GM21619 (cell line): ENCODE measurements at regions not wholly inside any gene's neighbourhood (a gene's known extent, or its start where the extent isn't known, plus 50 kb on each side); places are given as distances from the start of the nearest gene placed in this dataset.

Experiments used
- ATAC-seq: cut with Tn5 transposase; IDR thresholded peaks from one replicate; pipeline ENCODE4 v1.9.1; 2021; ENCODE audit not compliant: unreplicated experiment

DNA sequence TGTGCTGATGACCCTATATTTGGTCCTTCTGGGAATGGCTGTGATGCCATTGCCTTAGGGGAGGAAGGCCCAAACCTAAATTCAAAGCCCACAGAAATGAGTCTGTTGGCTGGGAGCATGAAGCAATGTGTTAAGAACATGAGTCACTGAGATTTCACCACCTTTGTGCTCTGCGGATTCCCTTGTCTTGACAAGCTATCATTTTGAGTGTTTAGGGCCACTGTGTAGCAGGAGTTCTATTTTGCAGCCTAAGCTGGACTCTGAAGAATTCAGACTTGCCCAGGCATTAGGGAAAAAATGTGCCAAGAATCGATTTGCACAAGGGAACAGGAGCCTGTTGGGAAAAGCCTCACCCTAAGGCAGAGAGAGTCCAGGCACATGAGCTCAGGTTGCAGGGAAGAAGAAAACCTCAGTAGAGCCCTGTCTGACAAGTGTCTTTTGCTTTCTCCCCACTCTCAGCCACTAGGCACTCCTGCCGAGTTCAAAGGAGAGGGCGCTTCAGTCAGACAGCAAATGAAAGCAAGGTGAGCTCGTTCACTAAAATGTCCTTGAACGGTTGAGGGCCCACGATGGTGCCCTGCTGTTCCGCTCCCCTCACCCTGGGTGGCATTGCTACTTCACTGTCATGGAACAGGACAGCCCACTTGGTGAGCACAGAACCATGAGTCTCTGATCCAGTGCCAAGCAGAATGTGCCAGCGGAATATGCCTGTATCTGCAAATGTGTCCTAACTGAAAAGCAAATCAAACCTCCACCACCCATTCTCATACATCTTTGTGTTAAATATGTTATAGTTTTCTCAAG lies 93.6 kb downstream of the PRLHR start:
- no peak for ATAC-seq

DNA sequence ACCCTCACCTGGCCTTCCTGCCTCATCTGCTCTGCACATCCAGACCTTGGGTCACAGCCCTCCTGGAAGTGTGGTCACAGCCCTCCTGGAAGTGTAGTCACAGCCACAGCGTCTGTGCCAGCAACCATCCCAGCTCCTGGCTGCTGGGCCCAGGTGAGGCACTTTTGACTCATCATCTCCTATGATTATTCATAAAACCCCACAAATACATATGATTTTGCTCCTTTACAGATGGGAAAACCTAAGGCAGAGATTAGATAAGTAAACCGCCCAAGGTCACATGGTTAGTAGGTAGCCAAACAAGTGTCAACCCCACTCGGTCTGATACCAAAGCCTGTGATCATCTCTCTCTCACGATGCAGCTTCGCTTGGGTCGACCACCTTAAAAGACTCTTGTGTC lies 94.3 kb downstream of the PRLHR start:
- ATAC-seq, result no peak

DNA sequence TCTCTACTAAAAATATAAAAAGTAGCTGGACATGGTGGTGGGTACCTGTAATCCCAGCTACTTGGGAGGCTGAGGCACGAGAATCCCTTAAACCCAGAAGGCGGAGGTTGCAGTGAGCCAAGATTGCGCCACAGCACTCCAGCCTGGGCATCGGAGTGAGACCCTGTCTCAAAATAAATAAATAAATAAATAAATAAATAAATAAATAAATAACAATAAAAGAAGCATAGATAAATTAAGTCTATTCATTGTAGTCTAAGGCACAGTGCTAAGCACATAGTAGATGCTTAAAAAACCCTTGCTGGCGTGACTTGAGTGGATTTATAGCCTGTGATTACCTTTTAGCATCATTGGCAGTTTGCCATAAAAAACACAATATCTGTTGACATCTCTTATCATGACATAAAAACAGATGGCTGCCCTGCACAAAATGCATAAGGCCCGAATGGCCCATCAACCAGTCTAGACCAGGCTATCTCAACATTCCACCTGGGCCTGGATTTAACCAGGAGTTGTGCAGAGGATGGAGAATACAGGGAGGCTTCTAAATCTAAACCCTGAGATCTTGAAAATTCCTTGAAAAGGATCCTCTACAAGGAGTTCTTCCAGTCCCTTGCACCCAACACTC lies 94.9 kb downstream of the PRLHR start:
- ATAC-seq, result no peak

DNA sequence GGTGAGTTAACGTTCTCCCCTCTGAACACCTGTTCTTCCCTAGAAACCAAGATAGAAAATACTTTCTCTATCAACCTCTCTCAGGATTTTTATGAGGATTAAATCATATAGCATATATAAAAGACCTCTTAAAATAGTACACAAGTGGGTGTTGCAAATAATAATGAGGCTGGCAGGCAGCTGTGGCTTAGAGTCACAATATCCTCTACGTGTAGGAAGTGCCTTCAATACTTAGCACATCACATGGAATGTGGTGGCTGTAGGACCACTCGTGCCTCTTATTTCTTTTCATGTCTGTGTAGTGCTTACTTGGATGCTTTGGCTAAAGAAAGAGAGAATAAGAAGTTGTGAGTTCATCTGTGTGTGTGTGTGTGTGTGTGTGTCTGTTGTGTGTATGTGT lies 96.3 kb downstream of the PRLHR start:
- no peak for ATAC-seq

DNA sequence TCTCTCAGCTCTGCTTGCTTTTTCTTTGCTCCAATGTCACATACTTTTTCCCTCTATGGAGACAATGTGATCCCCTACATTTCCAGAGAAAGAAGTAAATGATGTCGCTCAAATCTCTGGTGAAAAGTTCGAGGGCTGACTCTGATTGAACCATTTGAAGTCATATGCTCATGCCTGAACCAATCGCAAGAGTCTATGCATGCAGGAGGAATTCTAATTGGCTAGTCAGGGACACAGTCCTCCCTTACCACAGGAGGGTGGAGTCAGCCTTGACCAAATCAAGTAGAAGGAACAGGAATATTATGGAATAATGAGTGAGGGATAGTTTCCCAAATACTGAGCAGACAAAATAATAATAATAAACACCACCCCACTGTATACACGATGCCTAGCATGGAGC lies 96.8 kb downstream of the PRLHR start:
- no peak for ATAC-seq

DNA sequence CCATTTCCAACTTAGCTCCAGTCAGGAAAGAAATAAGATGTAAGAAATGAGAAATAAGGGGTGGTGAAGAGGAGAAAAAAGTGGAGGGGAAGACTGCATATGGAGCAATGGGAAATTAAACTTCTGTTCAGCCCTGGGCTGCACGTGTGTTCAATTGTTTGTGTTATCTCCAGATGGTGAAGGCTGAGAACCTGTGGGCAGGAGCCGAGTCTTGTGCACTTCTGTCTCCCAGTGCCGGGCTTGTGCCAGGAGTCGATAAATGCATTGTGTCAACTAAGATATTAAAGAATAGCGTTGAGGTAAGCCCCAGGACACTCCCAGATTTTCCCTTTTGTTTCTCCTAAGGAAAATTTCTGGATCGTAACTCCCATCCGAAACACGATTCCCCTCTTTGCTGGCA lies 98.2 kb downstream of the PRLHR start:
- no peak for ATAC-seq

DNA sequence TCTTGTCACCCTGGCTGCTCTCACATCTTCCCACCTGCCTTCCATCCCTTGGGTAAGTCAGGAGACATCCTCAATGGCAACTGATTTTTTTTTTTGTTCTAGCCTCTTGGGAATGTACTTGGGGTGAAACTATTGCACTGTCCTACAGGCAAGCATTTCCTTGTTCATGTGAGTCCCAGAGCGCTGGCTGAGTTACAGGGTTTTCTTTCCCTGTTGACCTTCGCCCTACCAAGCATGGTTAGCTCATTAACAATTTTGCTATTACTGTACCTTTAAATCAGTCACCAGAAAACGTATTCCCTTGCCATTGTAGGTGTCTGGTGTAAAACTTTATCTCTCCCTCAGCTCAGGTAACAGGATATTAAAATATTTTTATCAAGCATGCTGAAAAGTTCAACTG lies 98.9 kb downstream of the PRLHR start:
- no peak for ATAC-seq

DNA sequence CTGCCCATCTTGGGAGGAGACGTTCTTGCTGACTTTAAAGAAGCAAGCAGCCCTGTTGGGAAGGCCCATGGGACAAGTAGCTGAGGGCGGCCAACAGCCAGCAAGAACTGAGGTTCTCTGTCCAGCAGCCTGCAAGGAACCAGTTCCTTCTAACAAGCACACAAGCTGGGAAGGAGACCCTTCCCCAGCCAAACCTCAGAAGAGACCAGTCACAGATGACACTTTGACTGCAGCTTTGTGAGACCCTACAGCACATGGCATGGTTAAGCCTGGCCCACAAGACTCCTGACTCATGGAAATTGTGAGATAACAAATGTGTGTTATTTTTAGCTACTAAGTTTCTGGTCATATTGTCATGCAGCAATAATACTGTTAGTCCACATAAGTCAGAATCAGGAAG lies 99.9 kb downstream of the PRLHR start:
- no peak for ATAC-seq

DNA sequence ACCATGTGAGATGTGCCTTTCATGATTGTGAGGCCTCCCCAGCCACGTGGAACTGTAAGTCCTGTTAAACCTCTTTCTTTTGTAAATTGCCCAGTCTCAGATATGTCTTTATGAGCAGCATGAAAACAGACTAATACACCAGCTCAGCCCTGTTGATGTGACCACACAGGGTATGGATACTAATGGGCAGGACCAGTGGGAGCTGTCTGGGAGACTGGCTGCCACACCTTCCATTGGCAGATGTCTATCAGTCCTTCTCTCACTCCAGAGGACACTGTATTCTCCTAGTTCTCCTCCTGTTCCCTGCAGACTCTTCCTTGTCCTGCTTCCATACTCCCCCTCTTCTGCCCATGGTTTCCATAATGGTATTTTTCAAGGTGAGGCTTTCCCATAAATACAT lies 104.4 kb downstream of the PRLHR start:
- no peak for ATAC-seq

DNA sequence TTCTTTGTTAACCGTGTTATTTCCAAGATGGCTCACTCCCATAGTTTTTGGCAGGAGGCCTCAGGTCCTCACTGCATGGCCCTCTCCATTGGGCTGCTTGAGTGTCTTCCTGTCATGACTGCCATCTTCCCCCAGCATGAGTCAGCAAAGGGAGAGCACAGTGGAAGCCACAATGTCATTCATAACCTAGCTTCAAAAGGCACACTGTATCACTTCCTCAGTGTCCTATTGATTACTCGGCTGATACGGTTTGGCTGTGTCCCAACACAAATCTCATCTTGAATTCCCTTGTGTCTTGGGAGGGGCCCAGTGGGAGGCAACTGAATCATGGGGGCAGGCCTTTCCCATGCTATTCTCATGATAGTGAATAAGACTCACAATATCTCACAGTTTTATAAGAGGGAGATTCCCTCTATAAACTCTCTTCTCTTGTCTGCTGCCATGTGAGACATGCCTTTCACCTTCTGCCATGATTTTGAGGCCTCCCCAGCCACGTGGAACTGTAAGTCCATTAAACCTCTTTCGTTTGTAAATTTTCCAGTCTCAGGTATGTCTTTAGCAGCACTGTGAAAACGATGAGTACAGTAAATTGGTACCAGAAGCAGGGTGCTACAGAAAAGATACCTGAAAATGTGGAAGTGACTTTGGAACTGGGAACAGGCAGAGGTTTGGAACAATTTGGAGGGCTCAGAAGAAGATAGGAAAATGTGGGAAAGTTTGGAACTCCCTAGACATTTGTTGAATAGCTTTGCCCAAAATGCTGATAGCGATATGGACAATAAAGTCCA lies 106.5 kb downstream of the PRLHR start:
- no peak for ATAC-seq

DNA sequence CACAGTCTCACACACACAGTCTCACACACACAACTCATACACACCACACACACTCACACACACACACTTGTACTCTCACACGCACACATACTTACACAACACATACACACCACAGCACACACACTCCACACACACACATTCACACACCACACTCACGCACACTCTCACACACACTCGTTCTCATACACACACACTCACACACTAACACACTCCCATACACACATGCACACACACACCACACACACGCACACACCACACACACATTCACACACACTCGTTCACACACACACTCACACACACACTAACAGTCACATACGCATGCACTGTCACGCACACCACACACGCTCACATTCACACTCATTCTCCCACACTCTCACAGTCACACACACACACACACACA lies 109.8 kb downstream of the PRLHR start:
- no peak for ATAC-seq

DNA sequence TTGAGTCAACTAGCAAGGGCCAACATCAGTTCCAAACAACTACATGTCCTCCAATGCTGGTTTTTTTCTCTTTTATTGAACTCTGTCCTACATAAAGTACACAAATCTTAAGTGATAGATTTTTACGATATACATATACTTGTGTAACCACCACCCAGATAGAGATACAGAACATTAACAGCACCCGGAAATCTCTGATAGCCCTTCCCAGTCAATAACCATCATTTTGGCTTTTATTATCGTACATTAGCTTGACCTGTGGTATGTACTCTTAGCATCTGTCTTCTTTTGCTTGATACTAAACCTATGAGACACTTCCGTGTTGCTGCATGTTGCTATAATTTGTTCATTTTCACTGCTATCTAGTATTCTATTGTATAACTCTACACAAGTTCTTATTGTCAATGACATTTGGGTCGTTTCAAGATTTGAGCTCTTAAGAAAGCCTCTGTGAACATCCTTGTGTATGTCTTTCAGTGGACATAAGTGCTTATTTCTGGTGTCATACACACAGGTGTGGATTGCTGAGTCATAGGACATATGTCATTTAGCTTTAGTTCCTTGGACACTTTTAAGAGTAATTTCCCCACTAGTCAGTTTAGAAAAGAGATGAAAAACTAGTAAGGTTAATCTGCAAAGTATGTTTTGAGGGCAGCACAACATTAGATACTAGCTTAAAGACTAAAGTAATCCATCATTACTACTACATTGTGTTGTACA lies 111.1 kb downstream of the PRLHR start:
- ATAC-seq, result no peak

DNA sequence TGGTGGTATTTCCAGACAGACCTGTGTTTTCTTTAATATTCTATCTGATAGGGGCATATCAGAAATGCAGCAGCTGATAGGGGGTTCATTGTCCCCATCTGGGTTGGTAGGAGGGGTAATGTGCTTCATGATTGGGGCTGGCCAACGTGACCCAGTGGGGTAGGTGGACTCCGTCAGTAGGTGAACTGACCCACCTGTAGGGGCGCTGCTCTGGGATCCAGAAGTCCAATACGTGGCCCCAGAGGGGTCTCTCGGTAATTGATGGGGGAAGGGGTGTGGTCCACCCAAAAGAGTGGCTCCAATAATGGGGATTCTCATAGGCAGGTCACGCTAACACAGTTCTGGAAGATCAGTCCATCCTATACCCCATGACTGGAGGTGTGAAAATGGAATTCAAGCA lies 112.0 kb downstream of the PRLHR start:
- no peak for ATAC-seq

DNA sequence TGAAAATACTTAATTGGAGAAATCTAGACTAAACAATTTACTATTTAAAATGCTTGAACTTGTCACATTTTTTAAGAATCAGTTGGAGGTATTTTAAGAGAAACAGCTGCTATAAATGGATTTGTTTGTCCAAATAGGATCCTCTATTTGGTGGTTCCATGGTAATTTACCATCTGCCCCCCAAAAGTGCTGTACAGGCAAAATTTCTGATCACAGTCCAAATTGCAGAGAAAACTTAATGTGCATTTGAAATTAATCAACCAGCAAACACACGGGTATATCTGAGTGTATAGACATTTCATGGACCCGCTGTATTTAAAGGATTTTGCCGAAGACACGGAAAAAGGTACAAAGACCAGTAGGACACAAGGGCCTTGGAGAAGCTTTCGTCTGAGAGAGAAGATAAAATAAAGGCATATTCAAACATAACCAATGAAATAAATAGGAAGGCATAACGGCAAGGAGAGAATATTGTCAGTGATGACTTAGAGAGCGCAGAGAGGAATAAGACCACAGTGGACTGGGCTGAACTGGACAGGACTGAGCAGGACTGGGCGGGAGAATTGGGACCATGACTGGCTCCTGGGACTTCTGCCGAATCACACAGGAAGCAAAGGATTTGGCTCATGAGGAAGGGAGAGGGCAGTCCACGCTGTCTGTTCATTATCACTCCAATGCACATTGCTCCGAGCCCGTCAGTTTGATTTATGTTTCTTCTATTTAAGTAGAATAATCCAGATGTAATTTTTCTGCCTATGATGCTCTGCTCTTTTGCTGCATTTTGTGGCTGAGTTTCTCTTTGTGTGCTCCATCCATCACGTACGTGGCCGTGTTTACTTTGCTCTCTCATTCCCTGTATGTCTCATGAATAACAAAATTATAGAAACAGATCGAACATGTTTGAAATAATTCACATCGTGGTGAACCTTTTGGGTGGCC lies 112.8 kb downstream of the PRLHR start:
- no peak for ATAC-seq

DNA sequence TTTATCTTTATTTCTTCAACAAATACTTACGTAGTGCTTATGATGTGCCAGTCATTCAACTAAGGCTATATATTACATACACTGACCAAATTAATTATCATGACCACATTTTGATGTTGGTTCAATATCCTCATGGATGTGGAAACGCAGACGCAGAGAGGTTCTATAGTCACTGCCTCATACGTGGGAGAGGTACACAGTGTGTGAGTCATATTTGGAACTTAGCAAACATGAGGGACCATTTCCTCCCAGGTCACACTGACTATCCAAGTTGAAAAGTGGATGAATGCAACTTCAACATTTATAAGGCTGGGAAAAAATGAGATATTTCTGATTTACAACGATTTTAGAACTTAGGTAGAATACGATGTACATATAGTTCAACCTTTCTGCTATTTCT lies 113.6 kb downstream of the PRLHR start:
- ATAC-seq, result no peak

DNA sequence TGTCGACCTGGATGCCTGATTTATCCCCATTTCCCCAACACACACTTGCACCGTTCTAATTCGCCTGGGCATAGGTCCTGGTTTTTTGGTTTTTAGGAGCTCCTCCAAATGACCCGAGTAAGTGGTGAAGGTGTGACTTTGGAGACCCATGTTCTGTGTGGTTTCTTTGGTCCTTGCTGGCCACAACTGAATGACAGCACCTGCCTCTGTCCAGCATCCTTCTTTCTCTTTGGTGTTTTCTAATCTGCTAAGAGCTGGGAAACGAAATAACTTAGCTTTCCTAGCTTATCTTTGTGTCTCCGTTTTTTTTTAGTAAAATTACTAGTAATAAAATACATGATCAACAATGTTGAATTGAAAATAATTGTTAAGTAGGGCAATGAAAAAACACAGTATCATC lies 120.2 kb downstream of the PRLHR start:
- ATAC-seq, result no peak

DNA sequence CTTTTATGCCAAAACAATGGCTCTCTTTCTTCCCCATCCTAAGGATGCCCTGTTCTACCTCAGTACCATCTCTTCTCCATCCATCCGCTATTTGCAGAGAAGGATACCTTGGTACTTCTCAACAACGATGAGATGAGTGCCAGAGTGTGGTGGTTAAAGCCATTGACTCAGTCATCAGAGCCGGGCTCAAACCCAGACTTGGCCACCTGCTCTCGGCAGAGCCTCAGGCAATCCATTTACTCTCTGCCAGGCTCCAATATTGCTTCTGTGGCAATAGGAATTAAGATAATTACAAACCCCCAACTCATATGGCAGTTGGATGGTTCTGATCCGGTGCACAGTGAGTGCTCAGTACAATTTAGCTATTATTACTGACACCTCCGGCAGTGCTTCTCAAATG lies 121.3 kb downstream of the PRLHR start:
- no peak for ATAC-seq

DNA sequence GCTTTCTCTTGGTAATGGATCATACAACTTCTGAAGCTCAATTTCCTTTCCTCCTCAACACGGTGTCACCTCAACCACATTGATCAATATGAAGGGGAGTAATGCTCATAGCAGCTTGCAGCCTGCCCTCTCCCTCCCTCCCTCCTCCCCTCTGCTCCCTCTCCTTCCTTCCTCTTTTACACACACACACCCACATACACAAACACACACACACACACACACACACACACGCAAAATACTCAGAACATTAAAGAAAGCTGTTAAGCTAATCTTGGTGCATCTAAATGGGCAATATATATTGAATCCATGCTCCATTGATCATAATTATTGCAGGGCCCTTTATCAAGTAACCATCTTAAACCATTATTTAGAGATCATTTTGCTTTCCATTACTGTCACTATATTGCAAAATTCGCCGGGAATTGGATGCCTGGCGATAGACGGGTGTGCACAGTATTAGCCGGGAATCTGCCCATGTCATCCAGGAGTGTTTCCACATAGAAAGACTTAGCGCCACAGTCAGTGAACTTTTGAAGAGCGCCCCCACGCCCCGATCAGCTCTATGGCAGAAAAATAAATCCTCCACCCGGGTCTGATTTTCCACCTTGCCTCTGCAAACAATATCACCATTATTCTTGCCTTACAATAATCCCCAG lies 122.0 kb downstream of the PRLHR start:
- no peak for ATAC-seq

DNA sequence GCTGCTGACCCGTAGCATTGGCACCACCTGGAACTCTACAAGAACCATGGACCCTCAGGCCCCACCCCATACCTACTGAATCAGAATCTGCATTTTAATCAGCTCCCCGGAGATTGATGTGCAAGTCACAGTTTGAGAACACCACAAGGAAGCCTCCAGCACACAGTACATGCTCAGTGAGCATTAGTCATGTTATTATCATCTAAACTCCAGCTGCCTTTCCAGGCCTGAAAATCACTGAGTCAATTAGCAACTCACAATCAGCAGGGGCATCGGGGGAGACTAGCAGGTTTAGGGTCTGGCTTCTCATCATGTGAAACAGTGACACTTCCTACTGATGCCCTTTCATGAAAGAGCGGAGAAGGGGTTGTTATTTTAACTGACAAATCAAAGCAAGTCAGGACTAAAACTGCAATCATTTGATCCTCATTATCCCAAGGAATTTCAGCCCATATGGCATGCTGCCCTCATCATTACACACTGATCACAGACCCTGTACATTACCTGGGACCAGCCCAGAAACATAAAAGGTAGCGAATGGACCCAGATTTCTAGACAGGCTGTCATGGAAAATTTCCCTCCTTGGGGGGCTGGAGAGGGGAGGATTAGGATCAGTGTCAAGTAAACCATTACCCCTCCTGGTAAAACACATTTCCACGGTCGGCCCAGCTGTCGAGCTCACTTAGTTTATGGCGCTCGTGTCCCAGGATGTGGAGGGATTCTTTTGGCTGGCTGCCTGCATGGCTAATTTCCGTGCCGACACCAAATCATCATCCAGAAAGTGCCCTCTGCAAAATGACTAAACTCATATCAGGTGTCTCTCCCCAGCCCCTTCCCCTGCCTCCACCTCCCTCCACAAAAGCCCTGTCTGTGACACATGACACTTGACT lies 122.8 kb downstream of the PRLHR start:
- ATAC-seq, result no peak
